ENCODE measurements at regions not wholly inside any gene's neighbourhood (a gene's known extent, or its start where the extent isn't known, plus 50 kb on each side); places are given as distances from the start of the nearest gene placed in this dataset.
"Not testable (repeated sequence)": the region's sequence is repeated elsewhere in the genome, so short reads cannot be mapped to it uniquely, and the experiment has no call there.

GRCh38 chr16:33769180-33769846, 309.9 kb downstream of the TP53TG3F start:
- intact Hi-C loops (cut with micrococcal nuclease); POLR2A ChIA-PET (ENCODE audit: partially characterized antibody); H3K27me3 ChIP-seq (ENCODE audit: insufficient read depth, low read length); H3K4me3 Mint-ChIP-seq; H3K4me1 Mint-ChIP-seq; H3K4me1 ChIP-seq (ENCODE audit: insufficient read depth, low read length); H3K36me3 Mint-ChIP-seq; H3K27ac Mint-ChIP-seq; H3K36me3 ChIP-seq (ENCODE audit: insufficient read depth, low read length); H3K27me3 Mint-ChIP-seq; H3K27ac ChIP-seq (ENCODE audit: low read depth, low read length); H3K9me3 ChIP-seq (ENCODE audit: control insufficient read depth in 1 of 2, low read length in 2 of 2); H3K9me3 Mint-ChIP-seq; H3K4me3 ChIP-seq (ENCODE audit: low read length in 2 of 2); CTCF ChIA-PET (ENCODE audit: partially characterized antibody): not testable (repeated sequence)
- DNase-seq = peak in 1 of 5 donors; percentile 15

- DNase-seq; H3K27me3 Mint-ChIP-seq; H3K4me3 ChIP-seq (ENCODE audit: low read length in 2 of 2); H3K27ac Mint-ChIP-seq; H3K4me1 Mint-ChIP-seq; H3K4me1 ChIP-seq (ENCODE audit: insufficient read depth, low read length); H3K36me3 ChIP-seq (ENCODE audit: insufficient read depth, low read length); H3K27me3 ChIP-seq (ENCODE audit: insufficient read depth, low read length); H3K27ac ChIP-seq (ENCODE audit: low read depth, low read length); intact Hi-C loops (cut with micrococcal nuclease); H3K9me3 ChIP-seq (ENCODE audit: control insufficient read depth in 1 of 2, low read length in 2 of 2); CTCF ChIA-PET (ENCODE audit: partially characterized antibody); H3K4me3 Mint-ChIP-seq; POLR2A ChIA-PET (ENCODE audit: partially characterized antibody); H3K36me3 Mint-ChIP-seq: not testable (repeated sequence)
- H3K9me3 Mint-ChIP-seq = peaks cover 0 to 12% (median 7%) of the 10 kb centered on the region in 8 donors
Observed at GRCh38 chr16:33770478-33770877, 311.1 kb downstream of the TP53TG3F start.

GRCh38 chr16:33771211-33771610, 311.8 kb downstream of the TP53TG3F start:
- H3K4me1 ChIP-seq (ENCODE audit: insufficient read depth, low read length); DNase-seq; H3K36me3 Mint-ChIP-seq; H3K27me3 Mint-ChIP-seq; H3K9me3 ChIP-seq (ENCODE audit: control insufficient read depth in 1 of 2, low read length in 2 of 2); H3K27me3 ChIP-seq (ENCODE audit: insufficient read depth, low read length); H3K4me1 Mint-ChIP-seq; H3K36me3 ChIP-seq (ENCODE audit: insufficient read depth, low read length); intact Hi-C loops (cut with micrococcal nuclease); H3K4me3 ChIP-seq (ENCODE audit: low read length in 2 of 2); CTCF ChIA-PET (ENCODE audit: partially characterized antibody); H3K27ac ChIP-seq (ENCODE audit: low read depth, low read length); H3K27ac Mint-ChIP-seq; POLR2A ChIA-PET (ENCODE audit: partially characterized antibody); H3K4me3 Mint-ChIP-seq: not testable (repeated sequence)
- H3K9me3 Mint-ChIP-seq = peaks cover 0 to 12% (median 7%) of the 10 kb centered on the region in 8 donors

GRCh38 chr16:33773966-33774365, 314.6 kb downstream of the TP53TG3F start:
- CTCF ChIA-PET (ENCODE audit: partially characterized antibody); H3K4me1 Mint-ChIP-seq; H3K27me3 Mint-ChIP-seq; H3K27me3 ChIP-seq (ENCODE audit: insufficient read depth, low read length); H3K27ac ChIP-seq (ENCODE audit: low read depth, low read length); H3K27ac Mint-ChIP-seq; DNase-seq; H3K4me3 Mint-ChIP-seq; H3K4me3 ChIP-seq (ENCODE audit: low read length in 2 of 2); H3K9me3 ChIP-seq (ENCODE audit: control insufficient read depth in 1 of 2, low read length in 2 of 2); H3K36me3 ChIP-seq (ENCODE audit: insufficient read depth, low read length); POLR2A ChIA-PET (ENCODE audit: partially characterized antibody); intact Hi-C loops (cut with micrococcal nuclease); H3K4me1 ChIP-seq (ENCODE audit: insufficient read depth, low read length); H3K36me3 Mint-ChIP-seq: not testable (repeated sequence)
- peaks cover 0 to 12% (median 7%) of the 10 kb centered on the region in 8 donors for H3K9me3 Mint-ChIP-seq

GRCh38 chr16:33774724-33775123, 315.3 kb downstream of the TP53TG3F start:
- DNase-seq; POLR2A ChIA-PET (ENCODE audit: partially characterized antibody); H3K9me3 ChIP-seq (ENCODE audit: control insufficient read depth in 1 of 2, low read length in 2 of 2); H3K27me3 ChIP-seq (ENCODE audit: insufficient read depth, low read length); H3K36me3 ChIP-seq (ENCODE audit: insufficient read depth, low read length); H3K27me3 Mint-ChIP-seq; CTCF ChIA-PET (ENCODE audit: partially characterized antibody); H3K4me3 Mint-ChIP-seq; H3K4me1 Mint-ChIP-seq; H3K36me3 Mint-ChIP-seq; intact Hi-C loops (cut with micrococcal nuclease); H3K27ac Mint-ChIP-seq; H3K4me1 ChIP-seq (ENCODE audit: insufficient read depth, low read length); H3K4me3 ChIP-seq (ENCODE audit: low read length in 2 of 2); H3K27ac ChIP-seq (ENCODE audit: low read depth, low read length): not testable (repeated sequence)
- H3K9me3 Mint-ChIP-seq = peaks cover 0 to 12% (median 7%) of the 10 kb centered on the region in 8 donors

GRCh38 chr16:33816328-33816944, 357.0 kb downstream of the TP53TG3F start:
- not testable (repeated sequence) for H3K27me3 ChIP-seq (ENCODE audit: insufficient read depth, low read length)

GRCh38 chr16:33824736-33825135, 365.3 kb downstream of the TP53TG3F start:
- H3K36me3 Mint-ChIP-seq; CTCF ChIA-PET (ENCODE audit: partially characterized antibody); H3K27me3 Mint-ChIP-seq: not testable (repeated sequence)

More at GRCh38 chr16:33816328-33816944, 357.0 kb downstream of the TP53TG3F start:
- H3K4me3 ChIP-seq (ENCODE audit: low read length in 2 of 2); H3K4me1 Mint-ChIP-seq; H3K27ac Mint-ChIP-seq; H3K36me3 ChIP-seq (ENCODE audit: insufficient read depth, low read length); H3K9me3 ChIP-seq (ENCODE audit: control insufficient read depth in 1 of 2, low read length in 2 of 2); H3K27me3 Mint-ChIP-seq; H3K27ac ChIP-seq (ENCODE audit: low read depth, low read length); intact Hi-C loops (cut with micrococcal nuclease); H3K4me3 Mint-ChIP-seq; H3K36me3 Mint-ChIP-seq; H3K4me1 ChIP-seq (ENCODE audit: insufficient read depth, low read length); H3K9me3 Mint-ChIP-seq; CTCF ChIA-PET (ENCODE audit: partially characterized antibody); POLR2A ChIA-PET (ENCODE audit: partially characterized antibody); DNase-seq: not testable (repeated sequence)

GRCh38 chr16:33827522-33827921, 368.1 kb downstream of the TP53TG3F start:
- intact Hi-C loops (cut with micrococcal nuclease) = not testable (repeated sequence)

More at GRCh38 chr16:33824736-33825135, 365.3 kb downstream of the TP53TG3F start:
- H3K27me3 ChIP-seq (ENCODE audit: insufficient read depth, low read length); H3K27ac ChIP-seq (ENCODE audit: low read depth, low read length); H3K27ac Mint-ChIP-seq; H3K9me3 Mint-ChIP-seq; DNase-seq; H3K9me3 ChIP-seq (ENCODE audit: control insufficient read depth in 1 of 2, low read length in 2 of 2); intact Hi-C loops (cut with micrococcal nuclease); POLR2A ChIA-PET (ENCODE audit: partially characterized antibody); H3K4me1 Mint-ChIP-seq; H3K4me3 Mint-ChIP-seq; H3K36me3 ChIP-seq (ENCODE audit: insufficient read depth, low read length); H3K4me3 ChIP-seq (ENCODE audit: low read length in 2 of 2); H3K4me1 ChIP-seq (ENCODE audit: insufficient read depth, low read length): not testable (repeated sequence)

More at GRCh38 chr16:33827522-33827921, 368.1 kb downstream of the TP53TG3F start:
- H3K4me3 Mint-ChIP-seq; H3K27me3 ChIP-seq (ENCODE audit: insufficient read depth, low read length); H3K27ac ChIP-seq (ENCODE audit: low read depth, low read length); H3K27me3 Mint-ChIP-seq; H3K27ac Mint-ChIP-seq; H3K4me3 ChIP-seq (ENCODE audit: low read length in 2 of 2); CTCF ChIA-PET (ENCODE audit: partially characterized antibody); H3K9me3 ChIP-seq (ENCODE audit: control insufficient read depth in 1 of 2, low read length in 2 of 2); POLR2A ChIA-PET (ENCODE audit: partially characterized antibody); H3K36me3 ChIP-seq (ENCODE audit: insufficient read depth, low read length); DNase-seq; H3K4me1 Mint-ChIP-seq; H3K9me3 Mint-ChIP-seq; H3K4me1 ChIP-seq (ENCODE audit: insufficient read depth, low read length); H3K36me3 Mint-ChIP-seq: not testable (repeated sequence)
